Right lung (tissue), 2 donors: ENCODE measurements at regions not wholly inside any gene's neighbourhood (a gene's known extent, or its start where the extent isn't known, plus 50 kb on each side); places are given as distances from the start of the nearest gene placed in this dataset.
A peak's percentile ranks its signal among the peaks of the same experiment; 100 is the strongest.

ENCODE experiments used
- DNase-seq, 2 donors: peaks; one replicate each; pipeline ENCODE4 v3.0.0-alpha.2; 2013

DNA sequence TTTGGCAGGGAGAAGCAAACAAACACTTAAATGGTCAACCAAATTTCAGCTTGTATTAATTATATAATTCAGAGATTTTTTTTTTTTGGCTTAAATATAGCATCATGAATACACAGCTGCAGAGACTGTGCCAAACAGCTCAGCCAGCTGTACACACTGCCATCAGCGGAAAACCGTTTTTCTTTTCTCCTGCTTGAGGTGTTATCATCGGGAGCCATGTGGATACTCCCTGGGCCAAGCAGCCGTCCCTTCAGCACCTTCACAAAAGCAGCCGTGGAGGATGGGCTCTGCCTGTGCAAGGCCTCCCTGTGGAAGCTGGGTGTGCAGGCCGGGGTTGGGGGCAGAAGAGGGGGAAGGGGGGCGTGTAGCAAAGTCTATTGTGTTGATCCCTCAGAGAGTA is 85.0 kb downstream of the NUF2 start:
- no peak for DNase-seq

DNA sequence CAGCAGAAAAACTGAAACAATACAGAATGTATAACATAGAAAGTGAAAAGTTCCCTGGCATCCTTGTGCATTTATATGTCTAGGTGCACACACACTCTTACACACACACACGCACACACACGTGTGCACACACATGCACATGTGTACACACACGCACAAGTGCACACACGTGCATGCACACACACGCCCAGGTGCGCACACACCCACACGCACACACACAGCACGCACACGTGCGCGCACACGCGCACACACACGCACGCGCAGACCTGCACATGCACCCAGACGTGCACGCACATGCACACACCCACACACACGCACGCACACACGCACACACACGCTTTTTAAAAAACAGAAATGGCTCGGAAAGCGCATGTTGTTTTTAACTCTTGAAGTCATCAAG is 86.5 kb downstream of the NUF2 start:
- DNase-seq, result no peak

DNA sequence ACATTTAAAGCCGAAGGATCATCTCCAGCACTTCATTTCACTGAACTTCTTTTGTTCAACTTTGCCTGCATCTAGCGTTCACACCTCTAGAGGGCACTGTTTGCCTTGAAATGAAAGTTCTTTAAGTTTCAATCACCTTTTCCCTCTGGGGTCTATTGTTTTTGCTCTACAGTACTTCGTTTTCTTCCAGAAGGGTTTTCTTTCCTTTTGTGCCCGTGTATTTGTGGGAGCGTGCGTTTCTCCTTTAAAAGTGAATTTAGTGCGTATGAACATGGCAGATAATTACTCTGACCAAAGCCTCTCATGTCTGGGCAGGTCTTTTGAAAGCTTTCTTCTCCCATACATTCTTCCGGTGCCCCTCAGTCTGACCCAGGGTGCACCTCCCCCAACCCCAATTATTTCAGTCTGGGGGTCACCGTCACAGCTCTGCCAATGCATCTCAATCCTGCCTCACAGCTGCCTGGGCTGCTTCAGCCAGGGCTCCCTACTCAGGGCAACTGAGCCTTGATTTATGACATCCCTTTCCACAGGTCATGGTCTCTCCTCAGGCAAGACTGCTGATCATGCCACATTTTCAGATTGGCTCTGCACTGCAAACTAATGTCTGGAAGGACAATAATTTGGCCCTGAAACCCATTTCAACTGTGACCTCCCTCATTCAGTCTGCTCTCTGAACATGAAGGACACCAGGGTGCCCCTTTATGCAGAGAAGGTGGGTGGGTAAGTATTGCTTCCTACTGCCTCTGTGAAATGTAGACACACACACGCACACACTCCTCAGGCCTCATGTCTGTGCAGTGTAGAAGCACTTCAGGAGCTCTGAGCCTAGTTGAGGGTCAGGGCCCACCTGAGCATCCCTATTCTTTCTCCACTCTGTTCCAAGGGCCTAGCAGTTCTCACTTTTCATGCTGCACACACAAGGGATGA is 88.6 kb downstream of the NUF2 start:
- peak; percentile 47 to 61 for DNase-seq

DNA sequence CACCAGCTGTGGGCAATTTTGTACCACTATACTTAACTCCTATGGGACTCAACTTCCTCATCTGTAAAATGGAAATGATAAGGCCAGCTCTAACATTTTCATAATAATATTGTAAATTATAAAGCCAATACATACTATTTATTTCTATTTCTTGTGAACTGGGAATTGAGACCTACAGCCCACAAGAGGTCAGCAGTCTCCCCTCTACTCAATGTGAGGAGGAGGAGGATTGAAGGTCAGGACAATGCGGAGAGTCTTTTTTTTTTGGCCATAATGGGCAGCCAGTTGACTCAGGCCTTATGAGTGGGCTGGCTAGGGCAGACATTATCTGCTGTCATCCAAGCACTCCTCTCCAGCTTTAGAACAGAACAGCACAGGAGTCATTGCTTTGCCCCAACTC is 90.5 kb downstream of the NUF2 start:
- DNase-seq, result no peak

DNA sequence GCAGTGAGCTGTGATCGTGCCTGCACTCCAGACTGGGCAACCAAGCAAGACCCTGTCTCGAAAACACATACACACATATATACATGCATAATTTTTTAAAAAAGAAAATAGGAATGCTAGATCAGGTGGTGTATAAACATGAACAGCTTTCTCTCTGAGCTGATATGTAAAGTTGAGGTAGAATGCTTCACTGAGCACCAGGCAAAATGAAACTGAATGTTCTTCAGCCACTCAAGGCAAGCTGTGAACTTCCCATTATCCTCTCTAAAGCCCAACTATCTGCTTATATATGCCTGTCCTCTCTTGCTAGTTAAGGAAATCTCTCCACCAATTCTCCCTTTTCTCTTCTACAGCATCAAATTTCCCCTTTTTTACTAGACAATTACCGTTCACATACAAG is 93.0 kb downstream of the NUF2 start:
- no peak for DNase-seq

DNA sequence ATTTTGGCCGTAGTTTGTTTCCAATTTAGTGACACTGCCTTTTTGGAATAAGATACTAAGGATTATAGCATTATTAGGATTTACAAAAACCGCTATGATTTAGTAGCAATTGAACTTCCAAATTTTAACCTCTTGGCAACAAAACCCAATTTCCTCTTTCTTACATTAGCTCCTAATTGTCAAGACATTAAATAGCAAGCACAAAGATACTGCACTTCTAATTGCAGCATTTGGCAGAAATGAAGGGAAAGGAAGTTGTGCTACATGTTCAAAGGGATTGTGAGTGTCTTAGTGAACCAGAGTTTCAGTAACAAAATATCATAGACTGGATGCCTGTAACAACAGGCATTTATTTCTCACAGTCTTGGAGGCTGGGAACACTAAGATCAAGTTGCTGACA is 99.9 kb downstream of the NUF2 start:
- DNase-seq, result no peak

DNA sequence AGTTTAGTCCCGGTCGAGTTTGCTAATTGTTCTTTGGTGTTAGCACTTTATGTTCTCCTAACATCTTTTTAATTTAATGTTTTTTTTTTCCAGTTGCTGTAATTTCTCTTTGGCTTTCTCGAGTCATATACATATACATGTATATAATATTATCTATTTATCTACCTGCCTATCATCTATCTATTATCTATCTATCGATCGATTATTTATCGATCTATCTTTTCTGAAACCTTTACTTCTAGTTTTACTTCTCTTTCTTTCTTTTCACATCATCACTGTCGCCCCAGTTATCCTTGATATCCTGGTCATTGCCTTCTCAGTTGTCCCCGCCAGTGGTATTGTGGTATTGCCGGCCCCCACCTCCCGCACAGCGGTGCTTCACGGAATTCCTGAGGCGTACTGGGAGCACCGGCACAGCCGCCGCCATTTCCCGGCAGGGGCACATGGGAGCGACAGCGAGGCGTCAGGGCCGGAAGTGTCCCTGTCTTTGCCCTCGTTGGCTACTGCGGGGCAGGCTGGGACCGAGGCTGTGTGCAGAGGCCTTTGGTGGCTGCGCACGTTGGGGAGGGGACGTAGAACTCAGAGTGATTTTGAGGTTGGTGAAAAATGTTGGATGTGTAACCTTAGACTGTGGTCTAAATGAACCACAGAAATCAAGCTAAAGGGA is 101.1 kb downstream of the NUF2 start:
- DNase-seq, result no peak

DNA sequence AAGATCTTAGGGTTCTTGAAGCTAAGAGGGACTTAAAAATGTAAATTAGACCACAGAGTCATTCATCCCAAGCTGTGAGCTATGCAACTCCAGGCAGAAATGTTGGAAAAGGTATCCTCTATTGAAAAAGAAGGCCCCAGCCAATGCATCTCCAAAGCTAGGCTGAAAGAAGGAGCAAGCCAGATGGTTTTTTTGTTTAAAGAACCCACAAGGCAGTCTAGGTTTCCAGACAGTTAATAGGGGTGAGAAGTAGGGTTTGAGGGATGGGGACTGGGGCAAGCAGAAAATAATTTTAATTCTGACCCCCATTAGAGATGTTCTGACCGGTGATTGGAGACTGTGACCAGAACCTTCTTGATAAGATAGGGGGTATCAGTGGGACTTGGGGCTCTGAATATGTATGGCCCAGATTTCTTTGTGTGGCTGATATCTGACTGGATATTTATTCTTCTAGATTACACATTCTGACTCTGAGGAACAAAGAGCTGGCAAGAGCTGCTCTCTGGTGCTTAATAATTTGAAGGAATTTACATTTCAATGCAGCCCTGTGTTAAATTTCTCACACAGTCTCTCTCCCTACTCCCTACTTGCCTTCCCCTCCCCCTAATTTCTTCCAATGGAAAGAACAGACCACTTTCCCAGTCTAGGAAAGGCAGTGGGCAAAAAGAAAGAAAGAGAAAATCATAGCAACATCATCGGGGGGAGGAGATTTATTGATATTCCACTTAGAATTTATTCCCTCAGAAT is 104.9 kb downstream of the NUF2 start:
- DNase-seq, result no peak

DNA sequence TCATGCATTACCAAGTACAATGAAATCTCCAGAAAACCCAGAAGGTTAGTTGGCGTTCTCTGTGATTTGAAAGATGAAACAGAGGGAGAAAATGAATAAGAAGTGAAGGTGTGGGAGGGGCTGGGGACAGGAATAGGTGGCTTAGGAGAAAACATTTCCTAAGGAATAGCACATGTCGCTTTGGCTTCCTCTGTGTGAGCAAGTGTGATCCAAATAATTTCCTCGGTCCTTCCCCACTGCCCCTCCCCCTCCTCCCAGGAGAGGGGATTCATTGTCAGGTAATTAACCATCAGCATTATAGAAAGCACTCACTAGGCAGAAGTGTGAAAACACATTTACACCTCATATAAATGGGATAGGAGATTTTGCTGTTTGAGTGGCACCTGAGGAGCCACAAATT is 105.5 kb downstream of the NUF2 start:
- no peak for DNase-seq

DNA sequence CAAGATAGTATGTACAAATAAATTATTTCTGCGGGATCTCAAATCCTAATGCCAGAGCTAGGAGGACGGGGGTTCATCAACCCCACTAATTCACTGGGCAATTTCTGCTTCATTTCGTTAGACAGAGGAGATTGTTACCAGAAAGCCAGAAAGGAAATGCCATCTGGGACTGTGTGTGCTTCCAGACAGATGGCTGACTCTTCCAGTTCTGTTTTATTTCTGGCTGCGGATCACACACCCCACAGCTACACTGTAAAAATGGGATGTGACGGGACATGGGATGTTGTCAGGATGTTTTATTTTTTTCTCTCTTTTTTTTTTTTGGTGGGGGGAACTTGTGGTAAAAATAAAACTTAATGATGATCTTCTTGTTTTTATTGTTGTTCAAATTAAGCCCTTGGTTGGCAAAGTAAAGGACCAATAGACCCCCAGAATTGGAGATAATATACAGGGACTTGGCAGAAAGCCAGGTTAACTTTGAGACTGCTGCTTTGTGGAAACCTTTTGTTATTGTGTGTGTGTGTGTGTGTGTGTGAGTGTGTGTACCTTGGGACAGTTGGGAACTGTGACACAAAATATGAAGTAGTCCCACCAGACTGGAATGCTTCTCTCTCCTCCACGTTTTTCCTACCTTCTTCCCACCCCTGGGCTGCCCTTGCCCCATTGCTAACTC is 114.5 kb downstream of the NUF2 start:
- DNase-seq, result peak in 1 of 2 donors; percentile 17

DNA sequence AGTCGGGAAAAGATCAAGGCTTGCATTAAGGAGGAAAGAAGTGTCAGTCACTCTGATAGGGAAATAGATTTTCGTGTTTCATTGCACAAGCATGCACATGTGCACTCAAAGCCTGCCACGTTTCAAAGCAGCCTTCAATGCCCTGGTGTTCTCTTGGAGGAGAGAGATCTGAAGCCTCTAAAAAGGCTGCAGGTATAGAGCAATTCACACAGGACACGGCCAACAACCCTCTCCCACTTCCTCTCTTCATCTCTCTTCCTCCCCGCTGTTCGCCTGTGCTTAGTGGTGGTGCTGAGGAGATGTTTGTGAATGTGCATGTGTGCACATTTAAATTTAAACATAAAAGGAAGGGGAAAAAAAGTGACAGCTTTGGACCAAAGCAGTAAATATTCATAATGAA is 117.7 kb downstream of the NUF2 start:
- DNase-seq, result no peak

DNA sequence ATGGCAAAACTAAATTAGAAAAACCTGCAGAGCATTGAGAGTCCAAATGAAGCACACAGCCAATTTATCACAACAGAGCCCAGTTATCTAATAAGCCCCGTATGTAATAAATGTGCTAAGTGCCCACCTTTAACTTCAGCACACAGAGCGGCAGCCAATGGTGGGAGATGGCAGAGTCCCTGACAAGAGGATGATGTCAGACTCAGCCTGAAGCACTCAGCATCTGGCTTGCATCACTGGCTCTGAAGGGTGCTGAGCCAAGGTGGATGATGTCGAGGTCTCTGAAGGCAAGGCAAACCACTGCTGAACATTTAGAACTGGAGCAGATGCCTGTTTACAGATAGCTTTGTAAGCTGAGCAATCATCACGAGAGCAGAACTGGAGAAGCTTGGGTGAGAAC is 118.3 kb downstream of the NUF2 start:
- no peak for DNase-seq

DNA sequence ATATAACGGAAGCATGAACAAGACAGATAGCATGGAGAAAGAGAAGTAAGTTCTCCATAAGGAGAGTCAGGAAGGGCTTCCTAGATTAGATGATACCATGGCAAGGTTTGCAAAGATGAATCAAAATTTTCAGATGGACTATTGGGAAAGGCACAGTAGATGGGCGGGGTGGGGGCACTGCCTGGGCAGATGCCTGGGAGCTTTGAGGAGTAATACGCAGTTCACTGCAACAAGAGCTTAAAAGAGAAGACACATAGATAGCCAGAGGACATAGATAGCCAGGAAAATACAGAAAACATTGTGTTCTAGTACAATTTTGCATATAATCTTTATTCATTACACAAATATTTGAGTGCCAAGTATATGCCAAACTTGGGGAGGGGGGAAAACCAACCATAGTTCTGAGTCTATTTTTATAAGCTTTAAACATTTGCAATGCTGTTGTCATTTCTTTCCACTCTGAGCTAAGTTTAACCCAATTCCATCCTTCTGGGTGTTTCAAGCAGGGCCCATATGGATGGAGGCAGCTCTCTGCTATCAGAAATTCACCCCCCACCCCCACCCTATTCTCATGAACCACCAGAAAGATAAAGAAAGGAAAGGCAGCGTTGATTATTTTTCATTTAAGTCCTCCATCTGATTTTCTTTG is 120.6 kb downstream of the NUF2 start:
- no peak for DNase-seq

DNA sequence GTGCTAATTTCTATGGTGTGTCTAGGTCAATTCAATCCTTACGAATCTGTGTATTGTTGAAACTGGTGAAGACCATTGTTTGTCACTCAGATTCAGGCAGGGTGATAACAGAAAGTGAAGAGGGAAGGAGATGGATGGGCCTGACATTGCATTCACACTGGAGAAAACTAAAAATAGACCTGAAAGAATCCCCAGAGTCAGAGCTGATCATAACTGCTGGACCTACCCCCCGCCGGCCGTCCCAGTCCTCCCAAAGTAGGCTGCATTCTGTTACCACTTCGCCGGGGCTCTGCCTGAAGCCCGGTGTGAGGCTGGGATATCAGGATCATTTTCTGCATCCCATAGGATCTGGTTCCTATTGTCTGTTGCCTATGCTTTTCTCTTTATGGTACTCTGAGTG is 121.1 kb downstream of the NUF2 start:
- no peak for DNase-seq

DNA sequence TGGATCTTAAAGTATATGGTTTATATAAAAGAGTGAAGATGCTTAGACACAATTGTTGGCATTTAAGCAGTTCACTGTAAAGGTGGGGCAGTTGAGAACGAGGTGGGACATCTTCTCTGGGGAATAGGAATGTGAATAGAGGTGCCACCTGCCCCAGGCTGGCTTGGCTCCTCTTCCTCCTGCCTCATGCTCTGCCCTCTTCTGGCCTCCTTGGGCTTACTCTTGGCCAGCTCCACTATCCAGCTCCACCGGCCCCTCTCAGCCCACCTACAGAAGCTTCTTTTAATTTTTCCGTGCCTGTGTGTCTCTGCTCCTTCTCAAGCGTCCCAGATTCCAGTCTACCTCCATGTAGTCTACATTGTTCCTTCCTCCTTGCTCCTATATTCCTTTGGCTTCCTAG is 122.1 kb downstream of the NUF2 start:
- no peak for DNase-seq

DNA sequence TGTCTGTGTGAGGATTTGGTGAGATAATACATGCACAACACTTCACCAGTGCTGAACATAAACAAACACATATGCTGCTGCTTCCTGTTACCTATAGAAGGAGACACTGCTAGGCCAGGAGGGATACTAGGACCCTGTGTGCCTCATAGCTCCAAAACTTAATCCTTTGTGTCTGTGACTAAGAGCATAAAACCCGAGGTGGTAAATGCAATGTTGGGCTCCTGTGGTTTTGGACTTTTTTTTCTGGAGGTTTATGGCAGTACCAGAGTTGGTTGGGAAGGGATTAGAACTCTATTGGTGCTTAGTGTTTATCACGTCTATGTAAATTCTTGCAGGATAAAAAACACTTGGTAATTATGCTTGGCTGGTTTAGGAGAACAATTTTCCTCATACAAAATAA is 122.9 kb downstream of the NUF2 start:
- DNase-seq, result no peak

DNA sequence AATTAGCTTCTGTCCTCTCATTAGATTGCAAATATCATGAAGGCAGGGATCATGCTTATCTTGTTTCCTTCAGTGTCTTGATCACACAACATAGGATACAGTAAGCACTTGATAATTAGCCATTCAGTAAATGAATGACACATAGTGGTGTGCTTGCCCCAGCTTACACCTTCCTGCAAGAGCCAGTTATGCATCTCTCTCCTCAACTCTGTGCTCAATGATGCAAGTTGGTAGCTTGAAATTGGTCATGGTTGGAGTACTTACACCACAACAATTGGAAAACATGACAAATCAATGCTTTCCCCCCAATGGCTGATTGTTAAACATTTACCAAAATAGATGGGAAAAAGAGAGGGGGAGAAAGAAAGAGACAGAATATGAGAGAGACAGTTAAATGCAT is 129.2 kb downstream of the NUF2 start:
- DNase-seq, result no peak

DNA sequence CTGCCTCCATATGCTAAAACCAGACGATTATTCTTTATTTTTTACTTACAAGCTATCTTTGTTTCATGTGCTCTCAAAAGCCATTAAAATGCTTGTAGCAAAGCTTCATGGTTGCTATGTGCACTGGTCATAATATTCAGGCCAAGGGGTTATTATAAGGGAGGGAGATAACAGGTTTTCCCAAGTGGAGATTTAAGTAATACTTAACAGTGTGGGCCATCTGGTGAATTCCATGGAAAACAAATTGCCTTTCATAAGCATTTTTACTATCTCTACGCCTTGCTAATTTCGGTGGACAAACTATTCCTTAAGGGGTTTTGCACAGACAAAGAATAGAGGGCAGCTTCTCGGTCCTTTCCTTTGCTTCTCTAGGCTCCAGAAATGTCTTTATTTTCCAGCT is 137.8 kb downstream of the NUF2 start:
- no peak for DNase-seq

DNA sequence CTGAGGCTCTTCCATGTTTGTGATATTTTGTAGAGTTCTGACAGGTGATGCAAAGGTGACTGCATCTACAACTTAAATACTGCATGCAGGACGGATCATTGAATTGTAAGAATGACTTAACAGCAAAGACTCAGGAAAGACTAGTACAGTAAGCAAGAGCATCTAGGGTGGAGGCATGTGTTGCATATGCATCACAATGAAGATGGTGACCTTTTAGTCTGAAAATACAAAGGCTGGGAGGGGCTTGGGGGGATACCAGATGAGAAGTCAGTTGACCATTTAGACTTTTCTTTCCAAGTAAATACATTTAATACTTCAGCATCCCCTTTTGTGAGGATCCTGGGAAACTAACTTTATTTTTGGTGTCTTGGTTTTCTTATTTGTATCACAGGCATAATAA is 145.5 kb downstream of the NUF2 start:
- DNase-seq, result no peak

DNA sequence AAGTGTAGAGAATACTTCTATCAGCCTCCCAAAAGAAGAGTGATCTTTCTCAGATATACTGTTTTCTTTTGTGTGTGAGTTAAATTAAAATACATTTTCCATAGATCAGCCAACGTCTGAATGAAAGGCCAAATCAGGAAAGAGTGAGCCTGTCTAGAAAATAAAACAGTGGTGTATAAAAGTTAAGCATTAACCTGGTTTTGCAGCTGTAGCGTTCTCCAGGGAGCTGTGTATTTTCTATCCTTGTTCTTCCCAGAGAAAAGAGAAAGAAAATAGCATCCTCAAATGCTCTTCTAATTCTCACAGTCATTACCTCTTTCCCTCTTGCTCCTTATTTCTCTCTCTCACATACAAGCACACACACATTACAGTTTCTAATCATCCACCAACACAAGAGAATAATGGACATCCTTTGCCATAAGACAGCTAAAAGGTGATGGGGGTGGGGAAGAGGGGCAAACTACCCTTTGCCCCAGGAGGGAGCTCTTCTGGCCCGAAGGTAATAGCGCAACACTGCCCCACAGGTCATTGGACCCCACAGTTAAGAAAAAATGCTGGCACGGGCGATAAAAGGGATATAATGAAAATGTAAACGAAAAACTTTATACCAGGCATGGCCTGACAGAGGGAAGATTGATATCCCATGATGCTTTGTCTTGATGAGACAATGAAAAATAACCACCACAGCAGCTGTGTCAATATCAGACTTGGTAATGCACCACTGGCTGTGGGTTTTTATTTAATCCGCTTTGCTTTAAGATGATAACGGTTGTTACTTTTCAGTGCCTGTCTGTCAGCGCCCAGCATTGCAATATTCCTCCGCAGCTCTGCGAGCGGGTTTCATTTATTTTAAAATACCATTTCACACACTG is 150.3 kb downstream of the NUF2 start:
- no peak for DNase-seq
